ENCODE measurements at regions not wholly inside any gene's neighbourhood (a gene's known extent, or its start where the extent isn't known, plus 50 kb on each side); places are given as distances from the start of the nearest gene placed in this dataset.
"Not testable (repeated sequence)": the region's sequence is repeated elsewhere in the genome, so short reads cannot be mapped to it uniquely, and the experiment has no call there.

- WGBS, 2 donors, result 59 to 67% methylated on average over 3 of the region's 3 CpGs
- no peaks in the 10 kb centered on the region for H3K9me3 ChIP-seq
Observed at GRCh38 chr9:107780960-107781359, 291.4 kb upstream of the KLF4 start.

GRCh38 chr9:107779731-107780130 is 290.2 kb upstream of the KLF4 start:
- no peak overlapping the region for H3K27ac ChIP-seq
- no peaks in the 10 kb centered on the region for H3K27me3 ChIP-seq
- peaks cover 0 to 21% (median 6%) of the 10 kb centered on the region in 9 donors for H3K4me1 ChIP-seq
- 84 to 90% methylated on average over 3 of the region's 3 CpGs for WGBS, 2 donors
- no peaks in the 10 kb centered on the region for H3K36me3 ChIP-seq
- no peak overlapping the region for H3K4me3 ChIP-seq
- intact Hi-C loops (cut with DNase I), result no loop called here
- DNase-seq (no peak), ATAC-seq (no peak)
- H3K9me3 ChIP-seq, result no peaks in the 10 kb centered on the region
- TF ChIP-seq CTCF (IDR thresholded peaks at IDR 0.05), result no peak

More at GRCh38 chr9:107780960-107781359, 291.4 kb upstream of the KLF4 start:
- Histone ChIP-seq H3K36me3 (no peaks in the 10 kb centered on the region), H3K27me3 (no peaks in the 10 kb centered on the region), H3K4me1 (peaks cover 2 to 28% (median 10%) of the 10 kb centered on the region in 9 donors), H3K27ac (no peak overlapping the region), H3K4me3 (no peak overlapping the region)
- intact Hi-C loops (cut with DNase I), result no loop called here
- no peak for DNase-seq
- TF ChIP-seq CTCF (IDR thresholded peaks at IDR 0.05), result no peak
- ATAC-seq, result no peak

- Histone ChIP-seq H3K4me1 (peaks cover 0 to 19% (median 0%) of the 10 kb centered on the region in 9 donors), H3K4me3 (no peak overlapping the region), H3K27ac (no peak overlapping the region), H3K36me3 (no peaks in the 10 kb centered on the region), H3K9me3 (peaks cover 0 to 1% (median 0%) of the 10 kb centered on the region in 11 donors), H3K27me3 (no peaks in the 10 kb centered on the region)
- TF ChIP-seq CTCF (IDR thresholded peaks at IDR 0.05), result no peak
- ATAC-seq (no peak), DNase-seq (no peak)
- 96 to 100% methylated on average over 1 of the region's 1 CpG for WGBS, 2 donors
- intact Hi-C loops (cut with DNase I), result no loop called here
Observed at GRCh38 chr9:107778661-107779060, 289.1 kb upstream of the KLF4 start.

- H3K4me3 ChIP-seq; intact Hi-C loops (cut with DNase I); DNase-seq; H3K27ac ChIP-seq; H3K27me3 ChIP-seq; H3K4me1 ChIP-seq; ATAC-seq; H3K36me3 ChIP-seq: not testable (repeated sequence)
- peaks cover 0 to 16% (median 0%) of the 10 kb centered on the region in 11 donors for H3K9me3 ChIP-seq
- 79 to 82% methylated on average over 2 of the region's 2 CpGs for WGBS, 2 donors
Observed at GRCh38 chr9:107774099-107774498, 284.5 kb upstream of the KLF4 start.

GRCh38 chr9:107772988-107773387 is 283.4 kb upstream of the KLF4 start:
- Histone ChIP-seq H3K36me3 (no peaks in the 10 kb centered on the region), H3K27ac (no peak overlapping the region), H3K27me3 (no peaks in the 10 kb centered on the region), H3K9me3 (peaks cover 0 to 16% (median 0%) of the 10 kb centered on the region in 11 donors), H3K4me1 (peaks cover 0 to 10% (median 5%) of the 10 kb centered on the region in 9 donors), H3K4me3 (no peak overlapping the region)
- no peak for TF ChIP-seq CTCF (IDR thresholded peaks at IDR 0.05)
- DNase-seq (no peak), ATAC-seq (no peak)
- intact Hi-C loops (cut with DNase I), result no loop called here
- 86 to 90% methylated on average over 3 of the region's 3 CpGs for WGBS, 2 donors

Data from heart right ventricle (tissue), 16 donors.